ENCODE measurements at regions not wholly inside any gene's neighbourhood (a gene's known extent, or its start where the extent isn't known, plus 50 kb on each side); places are given as distances from the start of the nearest gene placed in this dataset.

DNA sequence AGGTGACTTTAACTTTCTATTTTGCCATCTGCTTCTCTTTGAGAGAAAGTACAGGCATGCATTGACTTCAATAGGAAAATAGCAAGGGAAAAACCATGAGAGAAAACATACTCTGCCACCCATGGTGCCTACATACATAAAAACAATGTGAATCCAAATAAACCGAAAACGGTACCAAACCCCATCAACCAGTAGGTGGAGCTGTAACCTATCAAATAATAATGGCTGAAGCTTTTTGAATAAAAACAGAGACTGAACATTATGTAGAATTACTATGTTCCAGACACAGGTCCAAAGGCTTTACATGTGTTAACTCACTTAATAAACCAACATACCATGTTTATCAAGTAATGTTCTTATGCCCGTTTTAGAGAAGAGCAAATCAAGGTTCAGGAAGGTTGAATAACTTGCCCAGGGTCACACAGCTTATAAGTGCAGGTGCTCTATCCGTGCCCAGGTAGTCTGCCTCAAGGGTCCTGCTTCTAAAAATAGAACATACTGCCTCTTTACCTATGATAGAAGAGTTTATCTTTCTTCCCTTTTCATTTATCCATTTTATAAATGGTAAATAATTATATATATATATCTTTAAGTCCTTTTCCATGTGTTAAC is 293.9 kb upstream of the SYT4 start:
- Histone ChIP-seq H2AFZ (ENCODE audit: low read depth, low read length, poor library complexity, severe bottlenecking) (no peak overlapping the region), H3K27ac (ENCODE audit: low read depth, low read length) (no peak overlapping the region), H3K4me3 (replicated peaks in 1 of 2; ENCODE audit: low read depth in 1 of 2, low read length in 2 of 2) (no peak overlapping the region), H3K9me3 (ENCODE audit: control insufficient read depth in 1 of 2, insufficient read depth in 1 of 2, low read depth in 1 of 2, low read length in 2 of 2) (no peaks in the 10 kb centered on the region), H3K36me3 (ENCODE audit: control insufficient read depth in 1 of 2, insufficient read depth in 2 of 2, low read length in 2 of 2) (no peaks in the 10 kb centered on the region), H3K9me2 (ENCODE audit: insufficient read depth) (no peaks in the 10 kb centered on the region), H3K79me2 (ENCODE audit: insufficient read depth, low read length) (no peaks in the 10 kb centered on the region), H4K20me1 (ENCODE audit: insufficient read depth) (no peaks in the 10 kb centered on the region), H3K27me3 (ENCODE audit: insufficient read depth, low read length) (no peaks in the 10 kb centered on the region), H3K4me1 (ENCODE audit: control insufficient read depth in 1 of 2, insufficient read depth in 2 of 2, low read length in 2 of 2) (no peaks in the 10 kb centered on the region), H3K4me2 (ENCODE audit: low read length) (no peak overlapping the region), H3K9ac (ENCODE audit: low read length) (no peak overlapping the region)
- no TSS peak for BruUV-seq (replicated peaks)
- ChIA-PET CTCF (interaction anchor here (0.6 kb wide), 1 partner anchor 1493 kb away, joined by 4 read pairs; no protein-coding TSS in a partner anchor), RAD21 (ENCODE audit: low non-redundant PET in 1 of 2, low total read pairs in 2 of 2, uncharacterized antibody in 2 of 2, unreplicated experiment in 2 of 2) (no interaction called here), POLR2A (no interaction called here)
- DNase-seq (ENCODE audit: low read depth, low spot score), result no peak
- no peak for TF ChIP-seq ZNF274 (IDR thresholded peaks at IDR 0.05; ENCODE audit: low read depth, low read length)
- no peak for TF ChIP-seq SP1 (IDR thresholded peaks at IDR 0.05; ENCODE audit: low read depth)
- peak; percentile 33; the same call in 1 of the 2 replicates for TF ChIP-seq RAD21 (IDR thresholded peaks at IDR 0.05; ENCODE audit: low read depth)
- no peak for TF ChIP-seq EGR1 (IDR thresholded peaks at IDR 0.05; ENCODE audit: low read depth)
- TF ChIP-seq SRF (IDR thresholded peaks at IDR 0.05; ENCODE audit: low read depth), result no peak
- no peak for TF ChIP-seq POLR2A (IDR thresholded peaks at IDR 0.05; ENCODE audit: borderline replicate concordance, extremely low read depth, insufficient read depth, insufficient read length)
- TF ChIP-seq, protein P1, sequence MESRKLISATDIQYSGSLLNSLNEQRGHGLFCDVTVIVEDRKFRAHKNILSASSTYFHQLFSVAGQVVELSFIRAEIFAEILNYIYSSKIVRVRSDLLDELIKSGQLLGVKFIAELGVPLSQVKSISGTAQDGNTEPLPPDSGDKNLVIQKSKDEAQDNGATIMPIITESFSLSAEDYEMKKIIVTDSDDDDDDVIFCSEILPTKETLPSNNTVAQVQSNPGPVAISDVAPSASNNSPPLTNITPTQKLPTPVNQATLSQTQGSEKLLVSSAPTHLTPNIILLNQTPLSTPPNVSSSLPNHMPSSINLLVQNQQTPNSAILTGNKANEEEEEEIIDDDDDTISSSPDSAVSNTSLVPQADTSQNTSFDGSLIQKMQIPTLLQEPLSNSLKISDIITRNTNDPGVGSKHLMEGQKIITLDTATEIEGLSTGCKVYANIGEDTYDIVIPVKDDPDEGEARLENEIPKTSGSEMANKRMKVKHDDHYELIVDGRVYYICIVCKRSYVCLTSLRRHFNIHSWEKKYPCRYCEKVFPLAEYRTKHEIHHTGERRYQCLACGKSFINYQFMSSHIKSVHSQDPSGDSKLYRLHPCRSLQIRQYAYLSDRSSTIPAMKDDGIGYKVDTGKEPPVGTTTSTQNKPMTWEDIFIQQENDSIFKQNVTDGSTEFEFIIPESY (IDR thresholded peaks at IDR 0.05; ENCODE audit: extremely low read depth, insufficient replicate concordance, low read length), result no peak
- TF ChIP-seq, protein P2, sequence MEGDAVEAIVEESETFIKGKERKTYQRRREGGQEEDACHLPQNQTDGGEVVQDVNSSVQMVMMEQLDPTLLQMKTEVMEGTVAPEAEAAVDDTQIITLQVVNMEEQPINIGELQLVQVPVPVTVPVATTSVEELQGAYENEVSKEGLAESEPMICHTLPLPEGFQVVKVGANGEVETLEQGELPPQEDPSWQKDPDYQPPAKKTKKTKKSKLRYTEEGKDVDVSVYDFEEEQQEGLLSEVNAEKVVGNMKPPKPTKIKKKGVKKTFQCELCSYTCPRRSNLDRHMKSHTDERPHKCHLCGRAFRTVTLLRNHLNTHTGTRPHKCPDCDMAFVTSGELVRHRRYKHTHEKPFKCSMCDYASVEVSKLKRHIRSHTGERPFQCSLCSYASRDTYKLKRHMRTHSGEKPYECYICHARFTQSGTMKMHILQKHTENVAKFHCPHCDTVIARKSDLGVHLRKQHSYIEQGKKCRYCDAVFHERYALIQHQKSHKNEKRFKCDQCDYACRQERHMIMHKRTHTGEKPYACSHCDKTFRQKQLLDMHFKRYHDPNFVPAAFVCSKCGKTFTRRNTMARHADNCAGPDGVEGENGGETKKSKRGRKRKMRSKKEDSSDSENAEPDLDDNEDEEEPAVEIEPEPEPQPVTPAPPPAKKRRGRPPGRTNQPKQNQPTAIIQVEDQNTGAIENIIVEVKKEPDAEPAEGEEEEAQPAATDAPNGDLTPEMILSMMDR (IDR thresholded peaks at IDR 0.05 in 2 of 3, conservative IDR thresholded peaks at IDR 0.05 in 1 of 3; ENCODE audit: borderline replicate concordance in 1 of 3, insufficient read depth in 1 of 3, low read depth in 2 of 3, low read length in 2 of 3), result peak in 2 of 3 experiments; percentile 49 to 67; a peak in 4 of 6 replicates
- no peak for TF ChIP-seq SIN3A (IDR thresholded peaks at IDR 0.05; ENCODE audit: low read depth)
- ATAC-seq, result no peak
- intact Hi-C loops (cut with micrococcal nuclease), result no loop called here

All from HCT116 (cell line).